ENCODE measurements at regions not wholly inside any gene's neighbourhood (a gene's known extent, or its start where the extent isn't known, plus 50 kb on each side); places are given as distances from the start of the nearest gene placed in this dataset.

GRCh38 chr9:96183751-96184150 lies 118.2 kb downstream of the HSD17B3 start:
- no peak for DNase-seq

- DNase-seq: no peak
Observed at GRCh38 chr9:96178153-96178552, 123.8 kb downstream of the HSD17B3 start.

GRCh38 chr9:96177719-96178028 lies 124.3 kb downstream of the HSD17B3 start:
- no peak for DNase-seq

- no peak for DNase-seq
Observed at GRCh38 chr9:96177005-96177718, 124.8 kb downstream of the HSD17B3 start.

GRCh38 chr9:96175796-96176195 lies 126.2 kb downstream of the HSD17B3 start:
- no peak for DNase-seq

GRCh38 chr9:96175001-96175400 lies 127.0 kb downstream of the HSD17B3 start:
- DNase-seq: no peak

- no peak for DNase-seq
Observed at GRCh38 chr9:96174371-96174770, 127.6 kb downstream of the HSD17B3 start.

- DNase-seq: no peak
Observed at GRCh38 chr9:96173640-96174039, 128.3 kb downstream of the HSD17B3 start.

- no peak for DNase-seq
Observed at GRCh38 chr9:96172797-96173196, 129.2 kb downstream of the HSD17B3 start.

GRCh38 chr9:96171728-96172127 lies 130.2 kb downstream of the HSD17B3 start:
- no peak for DNase-seq

- DNase-seq: no peak
Observed at GRCh38 chr9:96169901-96170300, 132.1 kb downstream of the HSD17B3 start.

GRCh38 chr9:96169484-96169883 lies 132.5 kb downstream of the HSD17B3 start:
- no peak for DNase-seq

- DNase-seq: no peak
Observed at GRCh38 chr9:96168882-96169281, 133.1 kb downstream of the HSD17B3 start.

- DNase-seq: no peak
Observed at GRCh38 chr9:96167011-96167410, 135.0 kb downstream of the HSD17B3 start.

GRCh38 chr9:96164268-96164683 lies 137.7 kb downstream of the HSD17B3 start:
- DNase-seq: no peak

GRCh38 chr9:96163712-96164111 lies 138.3 kb downstream of the HSD17B3 start:
- no peak for DNase-seq

- DNase-seq: no peak
Observed at GRCh38 chr9:96163161-96163560, 138.8 kb downstream of the HSD17B3 start.

GRCh38 chr9:96161819-96162218 lies 140.2 kb downstream of the HSD17B3 start:
- no peak for DNase-seq

GRCh38 chr9:96160866-96161265 lies 141.1 kb downstream of the HSD17B3 start:
- DNase-seq: no peak

- no peak for DNase-seq
Observed at GRCh38 chr9:96160168-96160567, 141.8 kb downstream of the HSD17B3 start.

GRCh38 chr9:96159596-96159995 lies 142.4 kb downstream of the HSD17B3 start:
- DNase-seq: no peak

- DNase-seq: no peak
Observed at GRCh38 chr9:96158909-96159575, 142.9 kb downstream of the HSD17B3 start.

GRCh38 chr9:96158147-96158546 lies 143.8 kb downstream of the HSD17B3 start:
- DNase-seq: no peak

- no peak for DNase-seq
Observed at GRCh38 chr9:96157675-96158074, 144.3 kb downstream of the HSD17B3 start.
